HepG2 (cell line): ENCODE measurements at regions not wholly inside any gene's neighbourhood (a gene's known extent, or its start where the extent isn't known, plus 50 kb on each side); places are given as distances from the start of the nearest gene placed in this dataset.

ENCODE experiments used
- ATF7 ChIP-seq, 2 experiments: fragments of 450-650 bp in 1 of 2; sonication (generic) in 1 of 2; formaldehyde crosslinking in 1 of 2; IDR thresholded peaks; 2 replicates each; pipeline versions ENCODE4 v1.4.0 to v1.6.1; 2016 to 2020; ENCODE audit warnings: antibody characterized with exemption in 1 of 2, mild to moderate bottlenecking in 1 of 2, missing genetic modification reagents in 1 of 2
- NCOR1 ChIP-seq: fragments of 200-600 bp; sonication (generic); IDR thresholded peaks from 2 replicates; pipeline ENCODE4 v1.7.0; 2017; ENCODE audit warnings: antibody characterized with exemption, low read length, borderline replicate concordance
- NR2C2 ChIP-seq: sonication (generic); formaldehyde crosslinking; IDR thresholded peaks from 2 replicates; pipeline ENCODE4 v1.4.0; 2020; ENCODE audit warnings: missing genetic modification reagents, mild to moderate bottlenecking, moderate library complexity, borderline replicate concordance
- PCBP1 ChIP-seq: fragments of 200-400 bp; formaldehyde crosslinking; IDR thresholded peaks from 2 replicates; pipeline ENCODE4 v1.6.1; 2017; ENCODE audit warnings: mild to moderate bottlenecking, low read depth, low read length, borderline replicate concordance
- PLRG1 ChIP-seq: fragments of 450-650 bp; conservative IDR thresholded peaks from 2 replicates; pipeline ENCODE4 v1.6.1; 2016
- SALL1 ChIP-seq: sonication (generic); formaldehyde crosslinking; IDR thresholded peaks from 2 replicates; pipeline ENCODE4 v1.8.0; 2022; ENCODE audit warnings: mild to moderate bottlenecking, missing genetic modification reagents
- SUZ12 ChIP-seq: fragments of 150-350 bp; IDR thresholded peaks from 2 replicates; pipeline ENCODE4 v1.6.1; 2014; ENCODE audit warnings: low read depth, low read length
- TEAD3 ChIP-seq: optimal IDR thresholded peaks from 2 replicates; pipeline ENCODE3; 2016; ENCODE audit warnings: borderline replicate concordance
- ZBTB7A ChIP-seq: sonication (generic); formaldehyde crosslinking; IDR thresholded peaks from 2 replicates; pipeline ENCODE4 v1.8.0; 2022; ENCODE audit warnings: mild to moderate bottlenecking, missing genetic modification reagents
- ZFP82 ChIP-seq: sonication (generic); formaldehyde crosslinking; IDR thresholded peaks from 2 replicates; pipeline ENCODE4 v1.5.1; 2020; ENCODE audit warnings: mild to moderate bottlenecking, missing genetic modification reagents, borderline replicate concordance
- ZNF143 ChIP-seq: sonication (generic); formaldehyde crosslinking; IDR thresholded peaks from 2 replicates; pipeline ENCODE4 v1.4.0; 2020; ENCODE audit warnings: missing genetic modification reagents
- ZNF556 ChIP-seq: sonication (generic); formaldehyde crosslinking; IDR thresholded peaks from 2 replicates; pipeline ENCODE4 v1.4.0; 2020; ENCODE audit warnings: mild to moderate bottlenecking, missing genetic modification reagents, borderline replicate concordance
- ZNF850 ChIP-seq: sonication (generic); formaldehyde crosslinking; conservative IDR thresholded peaks from 2 replicates; pipeline ENCODE4 v1.9.0; 2021; ENCODE audit warnings: mild to moderate bottlenecking, missing genetic modification reagents
- ZZZ3 ChIP-seq: sonication (generic); formaldehyde crosslinking; IDR thresholded peaks from 2 replicates; pipeline ENCODE4 v1.4.0; 2020; ENCODE audit warnings: missing genetic modification reagents, mild to moderate bottlenecking, borderline replicate concordance
- TF ChIP-seq, protein P1 (sequence below), 2 experiments: sonication (generic) in 1 of 2; formaldehyde crosslinking in 1 of 2; IDR thresholded peaks; 2 replicates each; pipeline versions ENCODE4 v1.6.1 to v1.9.0; 2014 to 2022; ENCODE audit warnings: antibody characterized with exemption in 1 of 2, borderline replicate concordance in 1 of 2, inconsistent platforms in 1 of 2, low read depth in 1 of 2, missing genetic modification reagents in 1 of 2
- TF ChIP-seq, protein P2 (sequence below): sonication (generic); formaldehyde crosslinking; IDR thresholded peaks from 2 replicates; pipeline ENCODE4 v1.4.0; 2020; ENCODE audit warnings: missing genetic modification reagents, low read depth, mild to moderate bottlenecking, borderline replicate concordance
- TF ChIP-seq, protein P3 (sequence below), 2 experiments: sonication (generic) in 1 of 2; formaldehyde crosslinking in 1 of 2; IDR thresholded peaks; 2 replicates each; pipeline versions ENCODE4 v1.4.0 to v1.6.1; 2018 to 2020; ENCODE audit warnings: missing genetic modification reagents in 2 of 2, borderline replicate concordance in 1 of 2, low read depth in 1 of 2, mild to moderate bottlenecking in 1 of 2, missing biosample characterization in 1 of 2

DNA sequence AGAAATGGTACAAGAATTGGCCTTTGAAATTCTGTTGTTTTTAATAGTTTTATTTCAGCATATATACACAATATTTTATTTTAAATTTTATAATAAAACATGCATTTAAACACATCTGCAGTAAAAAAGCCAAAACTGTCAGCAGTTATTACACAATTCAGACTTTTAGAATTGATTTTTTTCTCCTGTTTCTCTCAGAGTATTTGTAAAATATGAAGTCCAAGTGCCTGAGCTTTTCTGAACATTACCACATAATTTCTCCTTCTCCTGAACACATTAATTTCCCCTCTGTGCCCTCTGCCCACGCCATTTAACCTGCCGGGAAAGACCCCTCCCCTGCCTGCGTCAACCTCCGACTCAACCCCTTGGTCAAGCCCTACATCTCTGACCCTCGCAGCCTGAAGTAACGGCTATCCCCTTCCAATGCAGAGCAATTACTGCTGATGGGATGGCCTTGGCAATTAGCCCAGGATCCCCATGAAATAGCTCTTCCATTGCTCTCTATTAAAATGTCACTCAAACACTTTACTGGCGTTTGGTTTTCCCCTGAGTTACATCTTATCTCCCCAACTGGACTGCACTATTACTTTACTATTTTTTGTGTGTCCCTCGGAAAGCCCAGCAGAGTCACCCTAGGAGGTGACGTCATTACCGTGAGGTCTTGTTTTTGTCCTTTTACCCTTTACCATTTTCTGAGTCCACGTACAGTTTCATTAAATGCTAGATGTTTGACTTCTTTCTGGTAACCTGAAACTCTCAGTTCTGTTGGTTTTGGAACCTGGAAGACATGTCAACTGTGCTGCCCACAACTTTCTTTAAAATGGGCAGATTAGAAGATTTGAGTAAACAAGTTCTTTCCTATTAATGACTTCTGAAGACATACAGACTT, 146.7 kb upstream of the TAB2 start (continued):
- TF ChIP-seq NR2C2 (CRISPR knock-in tag) (0 out of 2 replicates have a peak, but pooled peaks have one; percentile 19), PLRG1 (no peak), PCBP1 (no peak), ZNF850 (CRISPR knock-in tag) (0 out of 2 replicates have a peak, but pooled peaks have one; percentile 57), ZZZ3 (no peak), ATF7 (IDR thresholded peaks at IDR 0.05) (peak; percentile 99), ATF7 (CRISPR knock-in tag; IDR thresholded peaks at IDR 0.05) (no peak), NCOR1 (no peak), TEAD3 (CRISPR knock-in tag) (no peak), SALL1 (0 out of 2 replicates have a peak, but pooled peaks have one; percentile 24), ZBTB7A (CRISPR knock-in tag) (no peak), SUZ12 (no peak), ZNF143 (no peak), ZFP82 (peak; percentile 32; the same call in 1 of the 2 replicates), ZNF556 (CRISPR knock-in tag) (no peak)
- TF ChIP-seq, protein P1, sequence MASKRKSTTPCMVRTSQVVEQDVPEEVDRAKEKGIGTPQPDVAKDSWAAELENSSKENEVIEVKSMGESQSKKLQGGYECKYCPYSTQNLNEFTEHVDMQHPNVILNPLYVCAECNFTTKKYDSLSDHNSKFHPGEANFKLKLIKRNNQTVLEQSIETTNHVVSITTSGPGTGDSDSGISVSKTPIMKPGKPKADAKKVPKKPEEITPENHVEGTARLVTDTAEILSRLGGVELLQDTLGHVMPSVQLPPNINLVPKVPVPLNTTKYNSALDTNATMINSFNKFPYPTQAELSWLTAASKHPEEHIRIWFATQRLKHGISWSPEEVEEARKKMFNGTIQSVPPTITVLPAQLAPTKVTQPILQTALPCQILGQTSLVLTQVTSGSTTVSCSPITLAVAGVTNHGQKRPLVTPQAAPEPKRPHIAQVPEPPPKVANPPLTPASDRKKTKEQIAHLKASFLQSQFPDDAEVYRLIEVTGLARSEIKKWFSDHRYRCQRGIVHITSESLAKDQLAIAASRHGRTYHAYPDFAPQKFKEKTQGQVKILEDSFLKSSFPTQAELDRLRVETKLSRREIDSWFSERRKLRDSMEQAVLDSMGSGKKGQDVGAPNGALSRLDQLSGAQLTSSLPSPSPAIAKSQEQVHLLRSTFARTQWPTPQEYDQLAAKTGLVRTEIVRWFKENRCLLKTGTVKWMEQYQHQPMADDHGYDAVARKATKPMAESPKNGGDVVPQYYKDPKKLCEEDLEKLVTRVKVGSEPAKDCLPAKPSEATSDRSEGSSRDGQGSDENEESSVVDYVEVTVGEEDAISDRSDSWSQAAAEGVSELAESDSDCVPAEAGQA (IDR thresholded peaks at IDR 0.05; ENCODE audit: low read depth) = no peak
- TF ChIP-seq, protein P1 (CRISPR knock-in tag; IDR thresholded peaks at IDR 0.05; ENCODE audit: borderline replicate concordance) = no peak
- TF ChIP-seq, protein P2, sequence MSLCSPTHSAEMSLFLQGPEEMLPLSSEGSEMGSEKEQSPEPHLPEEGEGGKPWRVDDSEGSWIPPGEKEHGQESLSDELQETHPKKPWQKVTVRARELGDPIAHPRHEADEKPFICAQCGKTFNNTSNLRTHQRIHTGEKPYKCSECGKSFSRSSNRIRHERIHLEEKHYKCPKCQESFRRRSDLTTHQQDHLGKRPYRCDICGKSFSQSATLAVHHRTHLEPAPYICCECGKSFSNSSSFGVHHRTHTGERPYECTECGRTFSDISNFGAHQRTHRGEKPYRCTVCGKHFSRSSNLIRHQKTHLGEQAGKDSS (CRISPR knock-in tag) = no peak
- TF ChIP-seq, protein P3, sequence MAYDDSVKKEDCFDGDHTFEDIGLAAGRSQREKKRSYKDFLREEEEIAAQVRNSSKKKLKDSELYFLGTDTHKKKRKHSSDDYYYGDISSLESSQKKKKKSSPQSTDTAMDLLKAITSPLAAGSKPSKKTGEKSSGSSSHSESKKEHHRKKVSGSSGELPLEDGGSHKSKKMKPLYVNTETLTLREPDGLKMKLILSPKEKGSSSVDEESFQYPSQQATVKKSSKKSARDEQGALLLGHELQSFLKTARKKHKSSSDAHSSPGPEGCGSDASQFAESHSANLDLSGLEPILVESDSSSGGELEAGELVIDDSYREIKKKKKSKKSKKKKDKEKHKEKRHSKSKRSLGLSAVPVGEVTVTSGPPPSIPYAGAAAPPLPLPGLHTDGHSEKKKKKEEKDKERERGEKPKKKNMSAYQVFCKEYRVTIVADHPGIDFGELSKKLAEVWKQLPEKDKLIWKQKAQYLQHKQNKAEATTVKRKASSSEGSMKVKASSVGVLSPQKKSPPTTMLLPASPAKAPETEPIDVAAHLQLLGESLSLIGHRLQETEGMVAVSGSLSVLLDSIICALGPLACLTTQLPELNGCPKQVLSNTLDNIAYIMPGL (CRISPR knock-in tag; IDR thresholded peaks at IDR 0.05; ENCODE audit: borderline replicate concordance in 1 of 2, low read depth in 1 of 2) = no peak
